NCI-H748 (cell line): ENCODE measurements at regions not wholly inside any gene's neighbourhood (a gene's known extent, or its start where the extent isn't known, plus 50 kb on each side); places are given as distances from the start of the nearest gene placed in this dataset.

Experiments
- DNase-seq: peaks from one replicate; lab custom pipeline; 2025; ENCODE audit not compliant: unreplicated experiment; lab: John Stamatoyannopoulos, UW

DNA sequence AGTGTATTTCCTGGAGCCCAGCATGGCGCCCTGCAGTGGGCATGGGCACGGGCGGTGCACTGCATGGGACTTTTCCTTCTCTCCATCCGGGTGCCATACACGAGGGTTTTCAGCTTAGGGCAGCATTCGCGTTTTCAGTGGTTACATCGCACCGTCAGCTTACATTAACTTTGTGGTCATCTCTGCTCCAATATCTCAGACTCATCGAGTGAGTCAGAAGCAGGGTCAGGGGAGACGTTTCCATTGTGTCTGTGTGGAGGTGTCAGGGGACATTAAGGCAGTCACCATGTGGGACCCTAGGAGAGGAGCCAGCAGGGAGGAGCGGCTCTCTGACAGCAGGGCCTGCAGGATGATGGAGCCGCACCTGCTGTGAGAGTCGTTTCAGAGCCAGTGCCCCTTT is 541.0 kb downstream of the FGF9 start:
- DNase-seq = no peak

DNA sequence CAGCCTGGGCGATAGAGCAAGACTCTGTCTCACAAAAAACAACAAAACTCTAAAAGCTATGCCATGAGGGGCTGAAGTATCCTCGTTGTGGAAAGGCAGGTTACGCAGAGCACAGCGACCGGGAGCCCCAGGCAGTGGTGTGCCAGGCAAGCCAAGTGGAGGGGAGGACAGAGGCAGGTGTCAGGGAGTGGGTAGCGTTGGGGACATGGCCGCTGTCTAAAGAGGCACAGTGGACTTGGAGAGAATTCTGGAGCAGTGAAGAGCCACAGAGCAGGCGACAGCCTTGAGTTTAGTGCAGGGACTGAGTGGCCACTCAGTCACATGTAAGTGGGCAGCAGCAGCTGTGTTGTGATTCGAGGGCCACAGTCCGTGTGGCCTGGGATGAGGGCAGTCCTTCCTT is 541.7 kb downstream of the FGF9 start:
- no peak for DNase-seq

DNA sequence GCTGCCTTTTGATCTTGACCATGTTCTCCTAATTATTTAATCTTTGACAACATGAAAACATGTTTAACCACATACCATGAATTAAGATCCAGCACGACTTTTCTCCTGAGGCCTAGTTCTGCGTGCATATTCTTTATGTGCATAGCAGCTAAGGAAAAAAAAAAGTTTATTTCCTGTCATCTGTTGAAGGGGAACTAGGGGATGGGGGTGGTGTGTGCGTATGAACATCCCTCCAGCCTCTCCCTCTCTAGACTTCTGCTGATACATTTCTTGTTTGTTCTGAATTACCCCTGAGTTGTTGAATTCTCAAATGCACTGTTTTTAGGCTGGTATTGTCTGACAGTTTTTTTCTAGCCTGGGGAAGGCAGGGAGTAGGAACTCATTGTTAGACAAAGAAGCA is 543.3 kb downstream of the FGF9 start:
- no peak for DNase-seq

DNA sequence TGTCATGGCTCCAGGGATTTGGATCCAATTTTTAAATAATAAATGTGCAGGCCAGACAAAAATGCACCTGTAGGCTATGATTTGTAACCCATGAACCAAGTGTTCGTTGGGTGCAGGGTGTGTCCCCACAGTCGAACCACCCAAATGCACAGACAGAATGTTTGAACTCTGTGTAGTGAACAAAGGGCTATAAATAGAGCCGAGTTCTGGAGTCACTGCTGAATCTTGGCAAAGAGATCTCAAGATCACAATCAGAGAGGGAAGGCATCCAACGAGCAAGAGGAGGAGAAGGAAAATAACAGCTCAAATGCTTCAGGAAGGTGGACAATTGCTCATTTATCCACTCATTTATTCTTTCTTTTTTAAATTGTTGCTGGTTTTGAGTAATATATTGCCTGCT is 547.9 kb downstream of the FGF9 start:
- DNase-seq = no peak

DNA sequence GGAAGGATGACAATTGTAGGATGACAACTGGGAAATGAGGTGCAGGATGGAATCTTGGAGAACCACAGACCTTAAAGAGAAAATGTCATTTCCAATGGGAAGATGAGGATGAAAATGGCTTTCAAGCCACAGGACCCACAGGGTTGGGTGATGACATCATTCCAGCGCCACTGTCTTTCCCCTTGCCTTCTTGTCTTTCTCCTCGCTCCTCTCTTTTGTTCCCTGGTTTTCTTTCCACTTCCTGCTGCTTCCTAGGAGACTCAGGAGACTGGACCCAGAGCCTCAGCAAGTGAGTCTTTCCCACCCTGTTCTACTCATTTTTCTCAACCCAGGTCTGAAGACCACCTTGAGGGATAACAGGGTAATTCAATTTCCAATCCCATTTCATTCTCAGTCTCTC is 548.8 kb downstream of the FGF9 start:
- peak; percentile 77 for DNase-seq

DNA sequence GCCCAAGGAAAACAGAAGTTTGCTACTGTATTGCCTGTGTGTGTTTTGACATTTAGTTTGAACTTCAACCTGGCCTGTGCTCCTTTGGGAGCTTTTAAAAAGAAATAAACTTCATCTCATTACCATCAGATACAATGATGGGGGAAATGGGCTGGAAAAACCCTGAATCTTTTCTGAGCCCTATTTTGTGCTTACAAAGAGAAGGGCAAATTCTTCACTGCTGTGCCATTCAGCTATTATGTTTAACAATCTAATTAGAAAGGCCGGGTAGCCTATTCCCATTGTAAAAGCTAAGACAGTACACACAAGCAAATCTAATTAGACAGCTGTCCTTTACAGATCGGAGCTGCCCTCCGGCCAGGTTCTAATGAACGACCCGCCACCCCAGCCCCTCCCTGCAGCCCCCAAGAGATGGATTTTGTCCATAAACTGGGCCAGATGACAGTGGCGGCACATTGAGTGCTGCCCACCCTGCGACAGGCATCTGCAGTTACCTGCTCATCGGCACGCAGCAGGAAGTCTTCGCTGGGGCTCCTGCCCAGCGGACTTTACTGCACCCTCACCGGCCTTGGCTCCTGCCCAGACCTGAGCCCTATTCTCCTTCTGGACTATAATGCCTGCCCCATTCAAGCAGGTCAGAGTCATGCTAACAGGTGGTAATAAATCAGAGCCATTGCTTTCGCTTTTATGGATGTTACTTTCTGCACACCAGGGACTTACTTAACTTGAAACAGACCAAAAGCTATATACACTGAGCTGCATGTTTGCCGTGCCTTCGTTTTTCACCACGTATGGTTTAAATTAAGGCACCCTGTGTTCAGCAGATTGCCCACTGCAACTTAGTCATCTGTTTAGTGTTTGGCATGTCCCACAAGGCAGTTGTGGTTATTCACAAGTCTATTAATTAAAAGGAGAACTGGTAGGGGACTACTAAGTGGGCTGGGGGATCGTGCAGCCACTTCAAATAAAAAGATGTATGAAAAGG is 549.6 kb downstream of the FGF9 start:
- DNase-seq = peak; percentile 99

DNA sequence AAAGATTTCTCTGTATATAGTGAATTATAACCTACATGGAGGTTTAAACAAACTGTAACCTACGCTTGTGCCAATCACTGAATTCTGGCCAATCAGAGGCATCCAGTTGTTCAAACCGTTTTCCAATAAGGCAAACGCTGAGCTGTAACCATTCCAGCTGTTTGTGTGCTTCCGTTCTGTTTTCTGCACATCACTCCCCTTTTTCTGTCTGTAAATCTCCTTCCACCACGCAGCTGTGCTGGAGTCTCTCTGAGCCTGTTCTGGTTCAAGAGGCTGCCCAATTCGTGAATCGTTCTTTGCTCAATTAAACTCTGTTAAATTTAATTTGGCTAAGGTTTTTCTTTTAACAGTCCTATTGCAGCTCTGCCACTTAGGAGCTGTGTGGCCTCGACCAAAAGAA is 552.5 kb downstream of the FGF9 start:
- no peak for DNase-seq

DNA sequence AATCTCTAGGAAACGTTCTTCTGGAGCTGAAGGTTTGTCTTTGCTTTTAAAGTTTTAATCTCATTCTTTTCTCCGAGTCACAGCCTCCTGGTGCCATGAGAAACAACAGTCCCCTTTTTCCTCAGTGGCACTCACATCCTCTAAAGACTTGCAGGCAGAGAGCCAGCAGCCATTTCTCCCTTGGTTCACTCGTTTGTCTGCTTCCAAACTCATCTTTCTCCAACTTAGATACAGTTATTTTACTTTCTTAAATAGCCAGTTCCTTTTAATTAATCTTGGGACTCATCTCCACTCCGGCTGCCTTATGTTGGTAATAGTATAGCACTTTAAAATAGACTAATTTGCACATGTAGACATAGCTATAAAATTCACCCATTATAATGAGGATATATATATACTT is 555.2 kb downstream of the FGF9 start:
- no peak for DNase-seq

DNA sequence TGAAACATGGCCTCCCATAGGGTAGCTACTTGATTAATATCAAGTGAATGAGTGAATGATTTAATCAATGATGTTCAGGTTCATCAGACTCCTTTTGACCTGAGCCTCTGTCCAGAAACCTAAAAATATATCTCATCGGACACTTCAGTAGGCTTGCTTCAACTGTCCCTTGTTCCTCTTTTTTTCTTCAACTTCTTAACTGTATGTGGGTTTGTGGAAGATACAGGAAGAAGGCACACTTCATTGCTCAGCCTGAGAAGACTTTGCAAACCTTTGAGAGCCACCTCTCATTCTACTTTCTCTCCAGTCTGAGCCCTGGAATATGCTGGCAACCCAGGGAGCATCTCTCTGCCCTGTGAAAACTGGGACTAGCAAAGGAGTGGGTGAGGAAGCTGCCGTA is 557.0 kb downstream of the FGF9 start:
- no peak for DNase-seq

DNA sequence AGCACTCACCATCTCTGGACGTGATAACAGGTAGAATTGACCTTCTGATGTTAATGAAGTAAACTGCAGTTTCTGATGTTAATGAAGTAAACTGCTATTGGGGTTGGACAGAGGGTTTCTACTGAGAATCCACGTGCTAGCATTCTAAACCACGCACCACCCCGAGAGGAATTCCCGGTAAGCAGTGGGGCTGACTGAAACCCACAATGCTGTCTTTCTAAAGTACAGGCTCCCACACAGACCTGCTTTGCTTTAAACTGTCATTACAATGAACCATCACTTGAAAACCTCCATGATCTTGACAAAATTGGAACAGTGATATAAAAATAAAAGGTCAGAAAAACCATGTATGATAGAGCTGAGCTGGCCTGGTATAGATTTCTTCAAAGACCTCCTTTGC is 559.0 kb downstream of the FGF9 start:
- DNase-seq = no peak

DNA sequence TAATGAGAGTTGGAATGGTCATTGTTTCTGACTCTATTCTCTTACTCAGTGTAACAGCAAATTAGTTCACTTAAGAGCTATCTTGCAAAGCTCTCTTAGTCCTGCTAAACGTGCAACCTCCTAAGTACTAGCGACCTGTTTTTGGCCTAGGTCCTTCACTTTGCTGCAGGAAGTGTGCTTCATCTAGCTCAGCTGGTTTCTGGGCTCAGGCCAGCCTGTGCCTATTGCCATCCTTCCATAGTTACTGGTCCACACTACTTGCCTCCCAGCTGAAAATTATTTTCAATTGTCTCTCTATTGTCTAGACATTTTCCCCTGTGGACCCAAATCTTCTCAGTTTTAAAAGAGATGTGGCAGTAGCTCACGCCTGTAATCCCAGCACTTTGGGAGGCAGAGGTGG is 561.3 kb downstream of the FGF9 start:
- peak; percentile 37 for DNase-seq

DNA sequence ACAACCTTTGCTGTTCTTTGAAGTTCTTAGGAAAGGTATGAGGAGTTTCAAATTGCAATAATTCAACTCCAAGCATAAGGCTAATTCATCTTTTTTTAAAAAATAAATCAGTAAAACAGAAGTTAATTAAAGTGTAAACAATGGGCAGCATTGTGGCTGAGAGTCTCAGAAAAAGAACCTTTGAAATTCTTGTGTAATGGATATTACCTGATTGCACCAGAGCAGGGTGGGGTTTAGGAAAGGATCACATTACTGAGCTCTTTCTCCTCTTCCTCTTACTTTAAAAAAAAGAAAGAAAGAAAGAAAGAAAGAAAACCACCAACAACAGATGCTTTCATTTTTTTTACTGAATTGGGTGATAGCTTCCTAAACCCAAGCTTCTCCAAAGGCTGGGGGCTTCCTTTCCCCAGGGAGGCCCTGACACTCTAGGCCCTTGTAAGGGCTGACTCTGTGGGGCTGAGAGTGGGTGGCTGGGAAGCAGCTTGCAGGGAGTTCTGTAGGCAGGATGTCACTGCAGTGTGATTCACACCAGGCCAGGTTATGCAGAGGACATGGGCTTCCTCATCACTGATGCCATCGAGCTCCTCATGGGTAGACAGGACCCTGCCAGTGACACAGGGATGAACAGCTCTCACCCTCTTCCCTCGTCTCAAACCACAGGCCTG is 564.5 kb downstream of the FGF9 start:
- DNase-seq = peak; percentile 88

DNA sequence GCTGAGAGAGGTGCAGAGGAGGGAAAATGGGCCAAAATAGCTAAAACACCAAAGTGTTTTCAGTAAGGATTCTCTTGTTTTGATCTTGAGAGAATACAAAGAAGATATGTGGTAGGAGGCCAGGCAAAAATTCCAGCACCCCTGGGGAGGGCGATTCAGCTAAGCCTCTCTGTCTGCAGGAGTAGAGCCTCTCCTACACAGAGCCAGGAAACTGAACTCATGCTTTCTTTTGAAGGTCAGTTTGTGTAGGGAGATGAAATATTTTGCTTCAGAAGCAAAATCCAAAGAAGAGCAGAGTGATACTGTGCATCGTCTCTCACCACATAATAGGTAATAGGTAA is 565.0 kb downstream of the FGF9 start:
- DNase-seq = no peak

DNA sequence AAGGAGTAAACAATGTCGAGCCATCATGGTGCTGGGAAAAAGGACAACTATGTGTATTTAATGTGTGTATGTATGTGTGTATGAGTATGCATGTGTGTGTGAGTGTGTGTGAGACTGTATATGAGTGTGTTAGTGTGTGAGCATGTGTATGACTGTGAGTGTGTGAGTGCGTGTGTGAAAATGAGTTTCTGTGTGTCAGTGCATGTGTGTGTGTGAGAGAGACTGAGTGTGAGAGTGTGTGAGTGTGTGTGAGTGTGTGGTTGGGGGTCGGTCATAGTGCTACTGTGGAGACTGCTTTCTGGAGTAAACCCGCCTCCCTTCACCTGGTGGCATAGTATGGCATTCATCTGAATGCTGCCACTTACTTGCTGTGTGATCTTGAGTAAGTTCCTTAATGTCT is 567.4 kb downstream of the FGF9 start:
- DNase-seq = no peak

DNA sequence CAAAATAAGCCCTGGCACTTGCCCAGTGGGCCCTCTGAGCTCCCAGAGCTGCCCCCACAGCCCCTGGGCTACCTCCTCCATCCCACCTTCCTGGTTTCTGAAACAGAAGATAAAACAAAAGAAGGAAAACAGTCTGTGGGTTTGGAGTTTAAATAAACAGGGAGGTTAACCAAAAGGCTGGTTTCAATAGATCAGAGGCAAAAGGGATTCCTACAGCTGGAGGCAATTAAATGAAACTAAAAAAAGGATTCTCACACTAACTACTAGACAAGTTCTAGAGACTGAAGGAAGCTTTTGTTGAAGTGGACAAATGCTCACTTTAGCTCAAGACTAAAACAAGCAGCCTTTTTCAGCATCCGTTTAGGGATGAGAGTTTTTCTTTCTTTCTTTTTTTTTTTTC is 569.8 kb downstream of the FGF9 start:
- DNase-seq = no peak

DNA sequence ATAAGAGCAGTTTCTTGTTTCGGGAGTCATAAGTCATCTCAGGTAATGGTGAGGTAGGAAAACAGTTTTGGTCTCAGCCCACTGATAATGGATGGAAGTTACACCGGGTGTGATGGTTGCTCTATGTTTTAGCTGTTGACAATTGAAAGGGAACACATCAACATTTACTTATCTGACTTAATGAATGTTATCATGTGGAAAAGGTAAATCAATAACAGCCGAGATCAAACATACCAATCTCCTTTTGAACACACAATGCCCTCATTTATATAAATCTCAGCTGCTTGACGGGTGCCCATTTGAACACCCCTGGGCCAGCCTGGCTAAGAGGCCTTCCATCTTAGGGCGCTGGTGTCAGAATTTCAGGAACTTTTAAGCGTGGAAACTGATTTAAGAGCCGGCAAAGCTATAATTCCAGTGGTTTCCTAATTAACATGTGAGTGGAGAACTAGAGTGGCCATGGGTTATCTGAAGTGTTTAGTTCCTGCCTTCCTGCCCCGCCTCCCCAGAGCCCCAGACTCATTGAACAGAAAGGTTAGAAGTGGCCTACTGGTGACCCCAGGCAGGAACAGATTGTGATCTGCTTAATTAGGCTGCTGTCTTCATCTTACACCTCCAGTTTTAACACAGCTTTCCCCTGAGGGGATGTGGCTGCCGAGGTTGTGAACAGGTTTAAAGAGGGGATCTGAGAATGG is 572.7 kb downstream of the FGF9 start:
- DNase-seq = peak; percentile 78

DNA sequence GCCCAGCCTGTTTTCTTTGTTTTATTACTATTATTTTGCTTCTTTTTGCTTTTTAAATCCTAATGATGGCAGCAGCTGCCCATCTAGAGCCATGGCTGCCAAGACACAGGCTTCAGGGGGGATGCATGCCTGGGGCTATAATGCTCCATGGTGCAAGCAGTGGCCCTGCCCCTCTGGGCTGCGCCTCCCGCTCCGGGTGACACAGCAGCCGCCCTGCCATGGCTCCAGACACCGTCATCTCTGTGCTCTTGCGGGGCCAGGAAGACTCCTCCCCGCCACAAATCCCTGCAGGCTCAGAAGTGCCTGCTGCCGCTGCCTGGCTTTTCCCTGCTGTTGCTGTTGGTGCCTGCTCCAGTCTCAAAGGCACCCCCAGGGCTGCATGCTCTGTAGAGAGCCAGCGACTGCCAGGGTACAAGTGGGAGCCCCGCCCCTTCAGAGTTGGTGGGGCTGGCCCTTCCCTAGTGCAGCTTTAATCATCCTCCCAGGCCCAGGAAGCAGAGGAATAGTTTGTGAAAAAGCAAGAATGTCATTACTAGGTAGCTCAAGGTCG is 581.5 kb downstream of the FGF9 start:
- DNase-seq = no peak

DNA sequence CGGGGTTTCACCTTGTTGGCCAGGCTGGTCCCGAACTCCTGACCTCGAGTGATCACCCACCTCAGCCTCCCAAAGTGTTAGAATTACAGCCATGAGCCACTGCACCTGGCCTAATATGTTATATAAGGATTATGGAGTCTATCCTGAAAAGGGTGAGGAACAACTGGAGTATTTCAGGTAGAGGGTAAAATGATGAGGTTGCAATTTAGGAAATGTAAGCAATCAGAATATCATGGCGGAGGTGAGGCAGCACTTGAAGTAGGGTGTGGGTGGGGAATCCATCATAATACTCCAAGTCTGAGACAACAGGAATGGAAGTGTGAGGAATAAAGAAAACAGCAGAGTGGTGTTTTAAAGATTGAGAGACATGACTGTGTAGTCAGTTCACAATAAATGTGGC is 582.2 kb downstream of the FGF9 start:
- no peak for DNase-seq

DNA sequence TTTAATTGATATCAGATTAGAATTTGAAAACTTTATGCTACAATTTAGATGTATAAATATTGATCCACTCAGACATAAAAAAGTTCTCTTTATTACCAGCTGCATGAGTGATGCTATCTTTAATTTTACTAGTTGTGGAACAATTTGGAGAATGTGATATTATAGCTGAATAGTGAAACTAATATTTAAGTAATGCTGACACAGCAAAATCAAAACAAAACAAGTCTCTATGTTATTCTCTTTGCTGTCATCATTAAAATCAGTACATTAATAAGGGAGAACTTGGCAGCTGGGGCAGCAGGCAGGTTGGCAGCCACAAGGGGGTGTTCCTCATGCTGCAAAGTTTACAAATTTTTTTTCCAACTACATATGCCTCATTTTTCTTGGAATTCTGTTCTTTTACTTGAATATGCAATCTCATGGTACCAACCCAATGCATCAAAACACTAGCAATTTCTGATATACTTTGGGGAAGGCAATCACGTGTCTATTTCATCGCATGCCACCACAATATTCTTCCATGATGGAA is 585.3 kb downstream of the FGF9 start:
- DNase-seq = no peak

DNA sequence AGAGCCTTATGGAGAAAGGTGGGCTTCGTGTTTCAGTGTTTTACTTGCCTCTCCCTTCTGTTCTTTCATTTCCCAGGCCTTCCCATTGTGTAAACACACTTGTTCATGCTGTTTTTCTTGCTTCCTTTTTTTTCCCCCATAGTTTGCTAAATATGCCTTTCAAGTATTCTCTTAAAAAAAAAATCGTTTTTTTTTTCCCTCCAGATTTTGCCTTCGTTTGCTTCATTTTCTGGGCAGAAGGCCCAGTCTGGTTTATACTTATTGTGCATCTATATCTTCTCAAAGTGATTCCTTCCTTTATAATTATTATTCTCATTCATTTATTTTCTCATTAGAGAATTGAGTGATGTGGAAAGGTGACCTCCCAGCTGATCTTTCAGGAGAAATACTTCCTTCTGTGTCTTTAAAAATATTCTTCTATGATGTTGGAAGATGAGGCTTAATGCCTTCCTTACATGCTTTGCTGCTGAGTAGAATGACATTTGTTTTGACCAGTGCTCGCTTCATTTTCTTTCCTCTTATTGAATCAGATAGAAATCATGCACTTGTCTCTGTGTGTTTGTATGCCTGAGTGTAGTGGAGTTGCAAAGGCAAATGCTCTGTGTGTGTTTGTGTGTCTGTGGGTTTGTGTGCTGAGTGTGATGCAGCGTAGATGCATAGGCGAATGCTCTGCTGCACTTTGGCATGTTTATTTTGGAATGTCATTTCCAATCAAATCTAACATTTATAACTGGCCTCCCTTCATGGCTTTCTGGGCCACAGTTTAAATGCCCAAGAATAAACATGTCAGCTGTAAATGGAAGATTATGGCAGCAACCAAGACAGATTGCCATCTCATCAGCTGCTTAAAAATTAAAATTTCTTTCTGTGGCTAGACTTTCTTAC is 591.4 kb downstream of the FGF9 start:
- DNase-seq = no peak
